Activated CD4-positive, alpha-beta T cell treated with anti-CD3 and anti-CD28 coated beads, Interleukin-2, amount 50 U/mL, for 1 hour (primary cell): ENCODE measurements at regions not wholly inside any gene's neighbourhood (a gene's known extent, or its start where the extent isn't known, plus 50 kb on each side); places are given as distances from the start of the nearest gene placed in this dataset.

Source experiments
- DNase-seq: peaks from one replicate; pipeline ENCODE4 v3.0.0-alpha.2; 2020

- DNase-seq, result no peak
Observed at GRCh38 chr18:72180689-72181088, 363.5 kb downstream of the CBLN2 start.

GRCh38 chr18:72174972-72175649 is 369.0 kb downstream of the CBLN2 start:
- DNase-seq, result no peak

GRCh38 chr18:72171596-72171995 is 372.5 kb downstream of the CBLN2 start:
- DNase-seq, result no peak

- DNase-seq, result no peak
Observed at GRCh38 chr18:72161691-72162090, 382.5 kb downstream of the CBLN2 start.

- DNase-seq, result no peak
Observed at GRCh38 chr18:72160510-72161445, 383.4 kb downstream of the CBLN2 start.

GRCh38 chr18:72155327-72155726 is 388.8 kb downstream of the CBLN2 start:
- no peak for DNase-seq

GRCh38 chr18:72154926-72155325 is 389.2 kb downstream of the CBLN2 start:
- DNase-seq, result no peak

- no peak for DNase-seq
Observed at GRCh38 chr18:72152935-72153334, 391.2 kb downstream of the CBLN2 start.

GRCh38 chr18:72147830-72148229 is 396.3 kb downstream of the CBLN2 start:
- no peak for DNase-seq

- no peak for DNase-seq
Observed at GRCh38 chr18:72140007-72140406, 404.1 kb downstream of the CBLN2 start.

- no peak for DNase-seq
Observed at GRCh38 chr18:72128649-72129048, 415.5 kb downstream of the CBLN2 start.

- no peak for DNase-seq
Observed at GRCh38 chr18:72122103-72122502, 422.0 kb downstream of the CBLN2 start.

GRCh38 chr18:72119082-72119481 is 425.1 kb downstream of the CBLN2 start:
- DNase-seq, result no peak

GRCh38 chr18:72114801-72115594 is 429.1 kb downstream of the CBLN2 start:
- DNase-seq, result no peak

GRCh38 chr18:72107647-72108383 is 436.3 kb downstream of the CBLN2 start:
- no peak for DNase-seq

- no peak for DNase-seq
Observed at GRCh38 chr18:72104851-72105250, 439.3 kb downstream of the CBLN2 start.

- DNase-seq, result no peak
Observed at GRCh38 chr18:72102412-72102811, 441.7 kb downstream of the CBLN2 start.

- DNase-seq, result no peak
Observed at GRCh38 chr18:72100465-72101004, 443.6 kb downstream of the CBLN2 start.

- DNase-seq, result no peak
Observed at GRCh38 chr18:72091369-72091768, 452.8 kb downstream of the CBLN2 start.

GRCh38 chr18:72089432-72089831 is 454.7 kb downstream of the CBLN2 start:
- DNase-seq, result no peak

GRCh38 chr18:72086421-72086820 is 457.7 kb downstream of the CBLN2 start:
- no peak for DNase-seq

GRCh38 chr18:72075040-72075439 is 469.1 kb downstream of the CBLN2 start:
- DNase-seq, result no peak
